ENCODE measurements at regions not wholly inside any gene's neighbourhood (a gene's known extent, or its start where the extent isn't known, plus 50 kb on each side); places are given as distances from the start of the nearest gene placed in this dataset.
"Not testable (repeated sequence)": the region's sequence is repeated elsewhere in the genome, so short reads cannot be mapped to it uniquely, and the experiment has no call there.

GRCh38 chr7:67301667-67302066 is 305.0 kb downstream of the TYW1 start:
- no peak for TF ChIP-seq JUND (IDR thresholded peaks at IDR 0.05; ENCODE audit: low read depth)
- peak in 1 of 2 experiments; percentile 4 for DNase-seq (ENCODE audit: low read depth in 1 of 2, low spot score in 1 of 2)
- in situ Hi-C loops (cut with HindIII; ENCODE audit: low pct_unique_long_range_greater_than_20kb, low sequenced_read_pairs), result no loop called here

DNA sequence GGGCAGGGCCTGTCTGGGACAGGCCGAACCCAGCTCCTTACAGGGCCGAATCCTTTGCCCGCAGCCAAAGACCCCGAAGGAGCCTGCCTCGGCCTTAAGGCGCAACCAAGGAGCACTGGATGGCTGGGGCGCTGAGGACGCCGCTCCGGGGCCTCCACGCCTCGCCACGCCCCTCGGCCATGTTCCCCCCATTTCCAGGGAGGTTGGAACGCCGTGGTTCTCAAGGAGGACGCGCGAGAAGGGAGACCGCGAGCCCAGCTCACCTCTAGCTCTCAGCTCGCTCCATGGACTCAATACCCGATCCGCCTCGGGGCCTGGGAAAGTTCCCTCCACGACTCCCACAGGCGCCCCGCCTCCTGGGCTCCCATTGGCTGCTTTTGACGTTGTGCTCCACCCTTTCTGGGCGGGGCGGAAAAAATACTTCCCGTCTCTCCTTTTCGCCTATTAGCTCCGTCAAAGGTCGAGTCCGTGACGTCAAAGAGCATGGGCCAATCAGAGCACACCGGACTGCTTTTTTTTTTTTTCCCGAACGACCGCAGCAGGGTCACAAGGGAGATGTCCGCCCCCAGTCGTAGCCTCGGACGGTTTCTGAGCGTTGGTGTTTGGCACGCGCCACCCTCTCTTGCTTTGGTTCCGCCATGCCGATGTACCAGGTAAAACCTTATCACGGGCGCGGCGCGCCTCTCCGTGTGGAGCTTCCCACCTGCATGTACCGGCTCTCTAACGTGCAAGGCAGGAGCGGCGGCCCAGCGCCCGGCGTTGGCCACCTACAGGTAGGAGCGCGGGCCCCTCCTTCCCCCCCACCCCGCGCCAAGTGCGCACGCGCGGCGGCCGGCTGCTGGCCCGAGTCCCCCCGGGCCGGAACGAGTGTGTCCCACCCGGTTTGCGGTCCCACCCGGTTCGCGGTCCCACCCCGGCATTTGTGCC is 305.7 kb downstream of the TYW1 start:
- TF ChIP-seq JUND (IDR thresholded peaks at IDR 0.05; ENCODE audit: low read depth), result no peak
- peak; percentile 97 to 100 for DNase-seq (ENCODE audit: low read depth in 1 of 2, low spot score in 1 of 2)
- in situ Hi-C loops (cut with HindIII; ENCODE audit: low pct_unique_long_range_greater_than_20kb, low sequenced_read_pairs), result no loop called here

DNA sequence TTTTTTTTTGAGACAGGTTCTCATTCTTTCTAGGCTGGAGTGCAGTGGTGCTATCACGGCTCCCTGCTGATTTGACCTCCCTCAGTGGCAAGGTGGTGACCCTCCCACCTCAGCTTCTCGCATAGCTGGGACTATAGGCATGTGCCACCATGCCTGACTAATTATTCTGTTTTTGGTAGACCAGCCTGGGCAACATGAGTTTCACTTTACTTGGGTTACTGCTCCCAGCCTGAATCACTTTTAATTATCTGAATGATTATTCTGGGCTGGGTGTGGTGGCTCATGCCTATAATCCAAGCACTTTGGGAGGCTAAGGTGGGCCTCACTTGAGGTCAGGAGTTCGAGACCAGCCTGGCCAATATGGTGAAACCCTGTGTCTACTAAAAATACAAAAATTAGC is 308.2 kb downstream of the TYW1 start:
- in situ Hi-C loops (cut with HindIII; ENCODE audit: low pct_unique_long_range_greater_than_20kb, low sequenced_read_pairs), result not testable (repeated sequence)

GRCh38 chr7:67306331-67306730 is 309.7 kb downstream of the TYW1 start:
- DNase-seq (ENCODE audit: low read depth in 1 of 2, low spot score in 1 of 2), result no peak
- no peak for TF ChIP-seq JUND (IDR thresholded peaks at IDR 0.05; ENCODE audit: low read depth)
- in situ Hi-C loops (cut with HindIII; ENCODE audit: low pct_unique_long_range_greater_than_20kb, low sequenced_read_pairs), result no loop called here

More for the DNA sequence above, 308.2 kb downstream of the TYW1 start:
- DNase-seq (ENCODE audit: low read depth in 1 of 2, low spot score in 1 of 2), result not testable (repeated sequence)

- no peak for TF ChIP-seq JUND (IDR thresholded peaks at IDR 0.05; ENCODE audit: low read depth)
- DNase-seq (ENCODE audit: low read depth in 1 of 2, low spot score in 1 of 2), result no peak
Observed at GRCh38 chr7:67309764-67310549, 313.3 kb downstream of the TYW1 start.

GRCh38 chr7:67311901-67312300 is 315.3 kb downstream of the TYW1 start:
- no peak for TF ChIP-seq JUND (IDR thresholded peaks at IDR 0.05; ENCODE audit: low read depth)
- no peak for DNase-seq (ENCODE audit: low read depth in 1 of 2, low spot score in 1 of 2)
- in situ Hi-C loops (cut with HindIII; ENCODE audit: low pct_unique_long_range_greater_than_20kb, low sequenced_read_pairs), result no loop called here

More at GRCh38 chr7:67309764-67310549, 313.3 kb downstream of the TYW1 start:
- in situ Hi-C loops (cut with HindIII; ENCODE audit: low pct_unique_long_range_greater_than_20kb, low sequenced_read_pairs), result no loop called here

DNA sequence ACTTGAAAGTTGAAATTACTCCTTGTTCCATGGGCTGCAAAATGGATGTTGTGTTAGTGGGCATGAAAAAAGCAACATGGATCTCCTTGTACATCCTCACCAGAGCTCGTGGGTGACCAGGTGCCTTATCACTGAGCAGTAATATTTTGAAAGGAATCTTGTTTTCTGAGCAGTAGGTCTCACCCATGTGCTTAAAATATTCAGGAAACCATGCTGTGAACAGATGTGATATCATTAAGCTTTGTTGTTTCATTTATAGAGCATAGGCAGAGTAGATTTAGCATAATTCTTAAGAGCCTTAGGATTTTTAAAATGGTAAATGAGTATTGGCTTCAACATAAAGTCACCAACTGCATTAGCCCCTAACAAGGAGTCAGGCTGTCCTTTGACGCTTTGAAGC is 316.6 kb downstream of the TYW1 start:
- no peak for TF ChIP-seq JUND (IDR thresholded peaks at IDR 0.05; ENCODE audit: low read depth)
- no peak for DNase-seq (ENCODE audit: low read depth in 1 of 2, low spot score in 1 of 2)
- in situ Hi-C loops (cut with HindIII; ENCODE audit: low pct_unique_long_range_greater_than_20kb, low sequenced_read_pairs), result no loop called here

- DNase-seq (ENCODE audit: low read depth in 1 of 2, low spot score in 1 of 2); in situ Hi-C loops (cut with HindIII; ENCODE audit: low pct_unique_long_range_greater_than_20kb, low sequenced_read_pairs): not testable (repeated sequence)
Observed at GRCh38 chr7:67316902-67317301, 320.3 kb downstream of the TYW1 start.

DNA sequence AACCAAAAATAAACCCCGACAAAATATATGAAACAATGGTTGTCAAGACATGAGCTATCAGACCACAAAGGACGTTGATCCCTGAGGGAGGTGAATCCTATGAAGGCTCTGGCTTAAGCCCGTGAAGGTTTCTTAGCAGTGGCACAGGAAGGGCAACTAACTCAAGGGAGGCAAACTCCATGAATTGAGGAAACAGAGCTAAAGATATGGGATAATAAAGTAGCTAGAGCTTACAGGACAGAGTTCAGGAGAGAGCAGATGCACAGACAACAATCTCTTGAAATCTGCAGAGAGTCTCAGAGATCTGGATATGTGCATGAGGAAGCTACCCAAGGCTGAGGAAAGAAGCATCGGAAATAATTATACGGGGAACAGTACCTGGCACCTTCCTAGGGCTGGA is 331.6 kb downstream of the TYW1 start:
- in situ Hi-C loops (cut with HindIII; ENCODE audit: low pct_unique_long_range_greater_than_20kb, low sequenced_read_pairs); DNase-seq (ENCODE audit: low read depth in 1 of 2, low spot score in 1 of 2): not testable (repeated sequence)

DNA sequence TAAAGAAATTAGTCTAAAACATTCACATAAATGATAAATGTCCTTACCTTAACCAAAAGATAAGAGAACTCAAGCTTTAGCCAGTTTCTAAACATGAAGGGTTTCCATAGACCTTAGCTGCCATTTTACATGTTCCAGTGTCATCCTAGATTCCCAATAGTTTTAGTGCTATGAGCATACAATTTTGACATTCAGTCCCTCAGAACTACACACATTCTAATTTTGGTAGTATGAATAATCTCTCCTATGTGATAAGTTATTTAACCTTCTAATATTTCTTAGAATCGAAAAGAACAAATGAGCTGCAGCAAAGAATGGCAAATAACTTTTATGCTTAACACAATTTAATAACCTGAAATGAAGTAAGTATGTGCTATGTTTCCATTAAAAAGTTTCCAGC is 338.5 kb downstream of the TYW1 start:
- in situ Hi-C loops (cut with HindIII; ENCODE audit: low pct_unique_long_range_greater_than_20kb, low sequenced_read_pairs); DNase-seq (ENCODE audit: low read depth in 1 of 2, low spot score in 1 of 2): not testable (repeated sequence)

- DNase-seq (ENCODE audit: low read depth in 1 of 2, low spot score in 1 of 2); in situ Hi-C loops (cut with HindIII; ENCODE audit: low pct_unique_long_range_greater_than_20kb, low sequenced_read_pairs): not testable (repeated sequence)
Observed at GRCh38 chr7:67335663-67336062, 339.0 kb downstream of the TYW1 start.

GRCh38 chr7:67338545-67338944 is 341.9 kb downstream of the TYW1 start:
- in situ Hi-C loops (cut with HindIII; ENCODE audit: low pct_unique_long_range_greater_than_20kb, low sequenced_read_pairs), result not testable (repeated sequence)

GRCh38 chr7:67341153-67341768 is 344.6 kb downstream of the TYW1 start:
- in situ Hi-C loops (cut with HindIII; ENCODE audit: low pct_unique_long_range_greater_than_20kb, low sequenced_read_pairs), result no loop called here
- no peak for TF ChIP-seq JUND (IDR thresholded peaks at IDR 0.05; ENCODE audit: low read depth)
- no peak for DNase-seq (ENCODE audit: low read depth in 1 of 2, low spot score in 1 of 2)

More at GRCh38 chr7:67338545-67338944, 341.9 kb downstream of the TYW1 start:
- not testable (repeated sequence) for DNase-seq (ENCODE audit: low read depth in 1 of 2, low spot score in 1 of 2)
